ENCODE measurements at regions not wholly inside any gene's neighbourhood (a gene's known extent, or its start where the extent isn't known, plus 50 kb on each side); places are given as distances from the start of the nearest gene placed in this dataset.

GRCh38 chrX:94045724-94046123 is 371.7 kb downstream of the FAM133A start:
- TF ChIP-seq CTCF (conservative IDR thresholded peaks at IDR 0.05 in 1 of 2, IDR thresholded peaks at IDR 0.05 in 1 of 2; ENCODE audit: extremely low read depth in 1 of 2, insufficient read depth in 1 of 2, low read depth in 1 of 2, low read length in 2 of 2) (no peak), EZH2 (IDR thresholded peaks at IDR 0.05; ENCODE audit: borderline replicate concordance, low read length) (no peak)
